ENCODE measurements at regions not wholly inside any gene's neighbourhood (a gene's known extent, or its start where the extent isn't known, plus 50 kb on each side); places are given as distances from the start of the nearest gene placed in this dataset.

- H3K9ac ChIP-seq (ENCODE audit: low read depth, low read length, poor library complexity, severe bottlenecking), result no peak overlapping the region
- H3K27me3 ChIP-seq (ENCODE audit: insufficient read depth, low read length, poor library complexity, severe bottlenecking), result no peaks in the 10 kb centered on the region
- H3K79me2 ChIP-seq (ENCODE audit: insufficient read depth, low read length), result no peaks in the 10 kb centered on the region
- no peaks in the 10 kb centered on the region for H3K9me2 ChIP-seq (replicated peaks; ENCODE audit: low read depth, low read length)
- no peak overlapping the region for H2AFZ ChIP-seq (ENCODE audit: low read length)
- H3K36me3 ChIP-seq (ENCODE audit: insufficient read depth, low read length), result no peaks in the 10 kb centered on the region
- H3K4me1 ChIP-seq (ENCODE audit: insufficient read depth, low read length, poor library complexity, severe bottlenecking), result peaks cover 15% of the 10 kb centered on the region
- no peak overlapping the region for H3K4me3 ChIP-seq (ENCODE audit: low read length, poor library complexity, severe bottlenecking)
- no peaks in the 10 kb centered on the region for H4K20me1 ChIP-seq (ENCODE audit: insufficient read depth, low read length, poor library complexity, severe bottlenecking)
- no peak overlapping the region for H3K4me2 ChIP-seq (ENCODE audit: low read depth, low read length, poor library complexity, severe bottlenecking)
- H3F3A ChIP-seq (ENCODE audit: low read depth), result no peaks in the 10 kb centered on the region
- TF ChIP-seq EZH2phosphoT487 (IDR thresholded peaks at IDR 0.05; ENCODE audit: borderline replicate concordance), result no peak
- TF ChIP-seq CTCF (conservative IDR thresholded peaks at IDR 0.05; ENCODE audit: low read length), result no peak
- no peaks in the 10 kb centered on the region for H3K9me3 ChIP-seq (ENCODE audit: insufficient read depth, low read depth, low read length)
These were observed 84.1 kb upstream of the SPATA31D4 start for GRCh38 chr9:81844131-81844567.

GRCh38 chr9:81847181-81847915 lies 80.9 kb upstream of the SPATA31D4 start:
- H4K20me1 ChIP-seq (ENCODE audit: insufficient read depth, low read length, poor library complexity, severe bottlenecking), result no peaks in the 10 kb centered on the region
- no peak for TF ChIP-seq EZH2phosphoT487 (IDR thresholded peaks at IDR 0.05; ENCODE audit: borderline replicate concordance)
- TF ChIP-seq CTCF (conservative IDR thresholded peaks at IDR 0.05; ENCODE audit: low read length), result no peak
- no peaks in the 10 kb centered on the region for H3K27me3 ChIP-seq (ENCODE audit: insufficient read depth, low read length, poor library complexity, severe bottlenecking)
- no peak overlapping the region for H3K9ac ChIP-seq (ENCODE audit: low read depth, low read length, poor library complexity, severe bottlenecking)
- H3K9me2 ChIP-seq (replicated peaks; ENCODE audit: low read depth, low read length), result no peaks in the 10 kb centered on the region
- H3F3A ChIP-seq (ENCODE audit: low read depth), result no peaks in the 10 kb centered on the region
- no peaks in the 10 kb centered on the region for H3K79me2 ChIP-seq (ENCODE audit: insufficient read depth, low read length)
- H3K4me1 ChIP-seq (ENCODE audit: insufficient read depth, low read length, poor library complexity, severe bottlenecking), result peaks cover 5% of the 10 kb centered on the region
- no peaks in the 10 kb centered on the region for H3K36me3 ChIP-seq (ENCODE audit: insufficient read depth, low read length)
- H2AFZ ChIP-seq (ENCODE audit: low read length), result no peak overlapping the region
- H3K9me3 ChIP-seq (ENCODE audit: insufficient read depth, low read depth, low read length), result no peaks in the 10 kb centered on the region
- no peak overlapping the region for H3K4me2 ChIP-seq (ENCODE audit: low read depth, low read length, poor library complexity, severe bottlenecking)
- H3K4me3 ChIP-seq (ENCODE audit: low read length, poor library complexity, severe bottlenecking), result no peak overlapping the region

DNA sequence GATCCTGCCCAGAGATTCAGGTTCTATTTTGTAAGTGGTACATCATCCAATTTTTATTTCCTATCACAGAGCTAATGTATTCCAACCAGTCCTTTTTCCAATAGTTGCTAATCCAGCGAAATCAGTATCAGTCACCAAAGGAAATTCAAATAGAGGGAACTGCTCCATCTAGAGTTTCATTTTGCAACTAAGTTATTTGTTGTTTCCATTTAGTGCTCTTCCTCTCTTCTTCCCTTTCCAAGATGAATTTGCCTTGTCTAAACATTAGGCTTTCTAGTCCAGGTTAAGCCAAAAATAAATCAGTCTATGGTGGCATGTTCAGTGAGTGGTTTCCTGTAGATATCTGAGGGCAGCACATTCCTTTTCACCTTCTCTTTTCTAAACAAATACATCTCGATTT lies 79.8 kb upstream of the SPATA31D4 start:
- no peak overlapping the region for H3K9ac ChIP-seq (ENCODE audit: low read depth, low read length, poor library complexity, severe bottlenecking)
- TF ChIP-seq CTCF (conservative IDR thresholded peaks at IDR 0.05; ENCODE audit: low read length) (peak; percentile 55), EZH2phosphoT487 (IDR thresholded peaks at IDR 0.05; ENCODE audit: borderline replicate concordance) (no peak)
- H3F3A ChIP-seq (ENCODE audit: low read depth), result no peaks in the 10 kb centered on the region
- no peaks in the 10 kb centered on the region for H4K20me1 ChIP-seq (ENCODE audit: insufficient read depth, low read length, poor library complexity, severe bottlenecking)
- no peaks in the 10 kb centered on the region for H3K27me3 ChIP-seq (ENCODE audit: insufficient read depth, low read length, poor library complexity, severe bottlenecking)
- no peaks in the 10 kb centered on the region for H3K9me2 ChIP-seq (replicated peaks; ENCODE audit: low read depth, low read length)
- no peaks in the 10 kb centered on the region for H3K9me3 ChIP-seq (ENCODE audit: insufficient read depth, low read depth, low read length)
- no peaks in the 10 kb centered on the region for H3K79me2 ChIP-seq (ENCODE audit: insufficient read depth, low read length)
- no peak overlapping the region for H2AFZ ChIP-seq (ENCODE audit: low read length)
- H3K4me2 ChIP-seq (ENCODE audit: low read depth, low read length, poor library complexity, severe bottlenecking), result no peak overlapping the region
- no peaks in the 10 kb centered on the region for H3K36me3 ChIP-seq (ENCODE audit: insufficient read depth, low read length)
- H3K4me3 ChIP-seq (ENCODE audit: low read length, poor library complexity, severe bottlenecking), result no peak overlapping the region
- peaks cover 5% of the 10 kb centered on the region for H3K4me1 ChIP-seq (ENCODE audit: insufficient read depth, low read length, poor library complexity, severe bottlenecking)

Data from Loucy (cell line).